NCI-H2196 (cell line): ENCODE measurements at regions not wholly inside any gene's neighbourhood (a gene's known extent, or its start where the extent isn't known, plus 50 kb on each side); places are given as distances from the start of the nearest gene placed in this dataset.

ENCODE experiments used
- DNase-seq: peaks from one replicate; lab custom pipeline; 2025; ENCODE audit not compliant: unreplicated experiment; lab: John Stamatoyannopoulos, UW

- no peak for DNase-seq
These were observed 328.1 kb downstream of the SMAD2 start for GRCh38 chr18:47602273-47602897.

GRCh38 chr18:47601581-47602272 lies 328.7 kb downstream of the SMAD2 start:
- DNase-seq: no peak

DNA sequence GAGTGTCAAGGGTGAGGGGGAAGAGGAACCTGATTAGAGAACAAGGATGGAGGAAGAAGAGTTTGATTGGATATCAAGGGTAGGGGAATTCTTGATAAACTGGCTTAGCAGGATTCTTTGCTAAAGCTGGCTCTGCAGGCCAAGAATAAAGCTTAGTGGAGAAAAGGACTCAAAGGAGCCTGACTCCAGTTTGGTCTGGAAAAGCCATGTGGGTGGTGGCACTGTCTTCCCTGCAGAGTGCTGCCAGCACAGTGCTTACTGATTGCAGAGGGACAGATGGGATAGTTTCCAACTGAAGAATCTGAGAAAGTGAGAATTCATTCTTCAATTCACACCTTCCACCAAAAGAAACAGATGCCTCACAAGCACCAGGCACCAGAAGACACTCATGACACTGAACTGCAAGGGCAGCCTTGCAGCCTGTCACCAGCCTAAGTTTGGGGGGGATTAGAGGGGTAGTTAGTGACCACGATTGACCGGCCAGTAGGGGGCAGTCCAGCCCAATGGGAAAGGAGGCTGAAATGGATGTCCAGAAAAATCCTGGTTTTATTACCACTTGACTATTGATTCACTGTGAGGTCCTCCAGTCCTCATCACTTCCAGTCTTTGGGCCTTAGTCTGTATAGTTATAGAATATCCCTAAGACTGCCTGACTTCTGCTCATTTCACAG lies 334.5 kb downstream of the SMAD2 start:
- DNase-seq: no peak

- DNase-seq: no peak
These were observed 335.8 kb downstream of the SMAD2 start for GRCh38 chr18:47594621-47595086.

- DNase-seq: no peak
These were observed 336.6 kb downstream of the SMAD2 start for GRCh38 chr18:47593744-47594472.

- no peak for DNase-seq
These were observed 339.0 kb downstream of the SMAD2 start for GRCh38 chr18:47591429-47591828.

DNA sequence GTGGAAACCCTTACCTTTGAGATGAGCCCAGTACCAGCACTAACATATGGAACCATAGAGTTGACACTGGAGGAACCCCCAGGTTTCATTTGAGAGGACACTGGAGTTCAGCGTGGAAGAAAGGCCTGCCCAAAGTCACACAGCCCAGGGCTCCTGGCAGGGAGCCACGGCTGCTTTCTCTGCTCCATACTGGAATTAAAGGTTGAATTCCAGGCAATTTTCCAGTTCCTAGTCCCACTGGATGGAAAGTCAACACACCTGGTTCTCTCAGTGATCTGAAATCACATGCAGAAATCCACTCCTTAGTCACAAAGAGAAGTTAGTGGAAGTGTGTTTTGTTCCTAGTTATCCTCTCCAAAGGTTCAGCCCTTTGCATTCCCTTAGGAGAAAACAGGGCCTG lies 336.1 kb upstream of the SKOR2 start:
- DNase-seq: no peak

DNA sequence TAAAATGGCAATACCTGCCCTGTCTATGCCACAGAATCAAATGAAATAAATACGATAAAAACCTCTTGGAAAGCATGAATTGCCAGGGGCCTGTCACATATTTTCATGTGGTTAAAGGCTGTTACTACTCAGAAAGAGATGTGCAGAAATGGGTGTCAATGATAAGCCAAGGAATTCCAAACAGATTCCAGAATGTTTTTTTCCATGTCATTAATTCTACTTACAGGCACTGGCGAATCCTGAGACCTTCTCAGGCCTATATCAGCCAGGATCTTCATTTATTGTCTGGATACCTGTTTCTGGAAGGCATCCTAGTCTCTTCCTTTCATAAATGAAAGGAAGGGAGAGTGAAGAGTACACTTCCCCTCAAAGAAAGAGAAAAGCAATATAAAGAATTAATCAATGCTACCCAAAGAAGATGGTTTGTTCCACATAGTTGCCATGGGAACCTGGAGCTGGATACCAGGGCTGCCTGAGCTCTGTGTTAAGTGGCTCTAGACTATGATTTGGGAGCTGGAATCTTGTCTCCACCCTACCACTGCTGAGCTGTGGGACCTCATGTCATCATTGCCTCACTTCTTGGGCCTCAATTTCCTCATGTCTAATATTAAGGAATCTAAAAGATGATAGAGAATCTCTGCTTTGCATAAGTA lies 335.1 kb upstream of the SKOR2 start:
- no peak for DNase-seq

- DNase-seq: no peak
These were observed 334.5 kb upstream of the SKOR2 start for GRCh38 chr18:47585914-47586313.

GRCh38 chr18:47585136-47585535 lies 333.7 kb upstream of the SKOR2 start:
- no peak for DNase-seq

DNA sequence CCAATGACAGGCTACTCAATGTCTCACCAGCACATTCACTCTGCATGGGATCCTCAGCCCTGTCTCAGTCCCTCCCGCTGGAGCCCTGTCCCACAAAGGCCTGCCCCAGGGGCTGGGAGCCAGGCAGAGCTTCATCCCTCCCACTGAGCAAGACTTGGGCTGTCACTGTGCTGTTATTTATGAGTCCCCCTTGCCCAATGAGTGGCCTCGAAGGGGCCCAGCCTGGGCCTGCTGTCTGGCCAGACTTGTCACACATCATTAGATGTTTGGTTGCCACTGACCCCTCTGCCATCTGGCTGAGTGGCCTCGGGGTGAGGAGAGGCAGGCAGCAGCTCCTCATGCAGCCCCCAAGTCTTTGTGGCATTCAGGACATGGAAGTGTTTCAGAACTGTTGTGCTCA lies 330.6 kb upstream of the SKOR2 start:
- DNase-seq: no peak

DNA sequence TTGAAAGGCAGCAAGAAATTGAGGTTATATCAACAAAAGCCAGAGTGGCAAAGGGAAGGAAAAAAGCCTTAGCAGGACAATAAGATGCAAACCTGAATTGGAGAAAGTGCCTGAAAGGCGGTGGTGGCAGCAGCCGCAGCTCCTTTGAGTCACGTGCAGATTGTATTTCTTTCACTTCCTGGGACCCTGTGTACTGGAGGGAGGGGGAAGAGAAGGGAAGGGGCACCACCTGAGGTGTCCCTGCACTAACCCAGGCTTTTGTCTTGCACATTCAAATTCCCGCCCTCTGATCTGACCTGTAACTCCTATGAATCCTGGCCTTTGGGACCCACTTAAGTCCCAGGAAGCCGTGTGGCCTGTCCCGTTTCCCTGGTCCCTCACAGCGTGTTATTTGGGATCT lies 326.1 kb upstream of the SKOR2 start:
- DNase-seq: no peak

DNA sequence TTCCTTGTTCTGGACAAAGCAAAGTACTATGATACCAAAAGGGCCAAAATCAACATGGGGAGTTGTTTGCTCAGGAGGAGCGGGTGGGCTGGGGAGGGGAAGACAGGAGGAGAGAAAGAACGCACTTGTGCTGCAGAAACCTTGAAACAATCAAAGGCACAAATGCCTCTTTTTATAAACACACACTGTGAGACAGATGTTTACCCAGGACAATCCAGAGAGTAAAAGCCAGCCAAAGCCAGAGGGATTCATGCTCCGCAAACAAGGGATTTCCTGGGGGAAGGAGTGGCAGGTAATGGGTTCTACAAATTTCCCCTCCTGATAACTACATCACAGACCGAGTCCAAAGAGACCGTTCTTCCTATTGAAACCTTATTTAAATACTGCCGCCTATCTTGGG lies 323.5 kb upstream of the SKOR2 start:
- DNase-seq: no peak

DNA sequence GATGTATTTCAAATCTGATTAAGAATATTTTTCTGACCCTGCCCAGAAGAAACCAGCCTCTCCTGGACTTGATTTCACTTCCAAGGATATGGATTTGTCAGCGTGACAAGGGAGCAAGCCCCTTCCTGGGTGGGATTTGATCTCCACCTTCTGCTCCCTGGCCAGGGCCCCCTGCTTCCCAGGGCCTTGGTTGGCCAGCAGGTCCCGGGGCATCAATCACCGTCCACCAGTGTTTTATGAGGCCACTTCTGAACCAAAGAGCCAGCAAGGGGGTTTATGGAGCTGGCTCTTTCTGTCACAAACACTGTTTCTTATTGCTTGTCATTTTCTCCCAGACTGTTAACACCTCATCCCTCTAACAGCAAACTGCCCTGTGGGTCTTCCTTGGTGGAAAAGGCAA lies 320.5 kb upstream of the SKOR2 start:
- DNase-seq: no peak

DNA sequence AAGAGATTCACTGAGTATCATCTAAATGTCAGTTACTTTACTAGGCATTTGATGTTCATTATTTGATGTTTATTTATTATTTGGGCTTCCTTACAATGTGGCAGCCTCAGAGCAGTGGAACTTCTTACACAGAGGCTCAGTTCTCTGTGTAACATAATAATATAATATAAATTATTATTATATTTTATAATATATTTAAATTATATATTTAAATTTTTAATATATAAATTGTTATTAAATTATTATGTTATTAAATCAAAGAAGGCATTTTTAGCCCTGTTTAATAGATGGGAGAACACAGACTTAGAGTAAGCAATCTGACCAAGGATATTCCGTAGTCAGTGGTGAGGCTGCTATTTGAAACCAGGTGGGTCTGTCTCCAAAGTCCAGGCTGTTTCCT lies 315.3 kb upstream of the SKOR2 start:
- no peak for DNase-seq

DNA sequence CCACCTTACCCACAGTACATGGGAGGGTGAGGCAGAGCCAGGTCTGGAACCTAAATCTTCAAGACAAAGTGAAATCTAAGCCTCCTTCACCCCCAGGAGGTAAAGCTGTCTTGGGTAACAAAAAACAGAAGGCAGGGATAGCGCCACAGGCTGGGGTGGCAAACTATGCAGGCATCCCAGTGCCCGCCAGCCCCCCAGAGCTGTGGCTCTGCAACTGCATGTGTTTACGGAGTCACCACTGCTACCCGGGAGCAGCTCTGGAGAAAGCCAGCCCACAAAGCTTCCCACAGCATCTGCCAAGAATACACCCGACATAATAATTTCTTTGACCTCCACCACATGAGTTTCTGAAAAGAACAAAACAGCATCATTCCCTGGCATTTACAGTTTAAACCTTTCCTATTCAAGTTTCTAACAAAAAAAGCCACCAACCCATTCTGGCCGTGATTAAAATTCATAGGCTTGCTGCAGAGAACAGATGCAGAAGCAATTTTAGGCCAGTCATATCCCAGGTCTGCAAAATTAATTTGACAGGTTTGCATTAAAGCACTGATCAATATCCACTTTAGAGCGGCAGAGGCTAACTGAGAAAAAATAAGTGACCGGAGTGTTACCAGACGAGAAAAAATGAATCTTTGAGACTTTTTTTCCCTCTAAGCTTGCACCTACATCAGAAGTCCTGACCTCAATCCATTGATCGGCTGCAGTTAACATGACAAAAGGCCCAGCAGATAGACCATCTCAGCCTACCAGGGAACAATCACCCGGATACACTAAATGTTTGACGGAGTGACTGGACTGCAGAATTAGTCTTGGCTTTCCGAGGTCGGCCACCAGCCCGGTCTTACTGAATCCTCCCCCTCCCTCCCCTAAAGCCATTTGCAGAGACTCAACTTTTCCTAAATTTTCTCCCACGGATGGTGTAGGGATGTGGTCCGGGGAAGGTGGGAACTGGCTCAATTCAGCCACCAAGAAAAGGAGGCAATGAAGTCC lies 309.6 kb upstream of the SKOR2 start:
- DNase-seq: no peak

GRCh38 chr18:47558110-47558750 lies 306.8 kb upstream of the SKOR2 start:
- no peak for DNase-seq

DNA sequence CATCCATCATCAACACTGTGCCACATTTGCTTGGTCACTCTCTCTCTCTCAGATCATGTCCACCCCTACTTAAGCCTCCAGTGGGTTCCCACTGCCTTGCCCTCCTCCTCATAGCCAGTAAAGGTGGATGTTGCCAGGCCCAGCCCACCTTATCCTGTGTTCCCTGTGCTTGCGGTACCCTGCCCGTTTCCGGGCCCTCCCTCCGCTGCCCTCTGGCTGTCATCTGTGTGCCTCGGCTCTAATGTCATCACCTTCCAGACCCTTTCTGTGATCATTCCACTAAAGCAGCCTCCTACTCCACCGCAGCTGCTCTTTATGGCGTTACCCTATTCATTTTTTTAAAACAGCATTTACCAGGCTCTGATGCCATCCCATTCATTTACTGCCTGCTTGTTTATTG lies 305.7 kb upstream of the SKOR2 start:
- no peak for DNase-seq

GRCh38 chr18:47552783-47553182 lies 301.3 kb upstream of the SKOR2 start:
- no peak for DNase-seq
